K562 (cell line): ENCODE measurements at regions not wholly inside any gene's neighbourhood (a gene's known extent, or its start where the extent isn't known, plus 50 kb on each side); places are given as distances from the start of the nearest gene placed in this dataset.

Experiments used
- ATAC-seq: fragments of 200-7000 bp; cut with Tn5 transposase; 3 replicates; pipeline ENCODE4 v1.9.1; 2020; ENCODE audit warnings: moderate library complexity
- BruUV-seq: library from RNA; stranded (reverse); fragments of 400-500 nt; replicated peaks from 2 replicates; lab custom pipeline; 2021; lab: Mats Ljungman, UMichigan
- CTCF ChIA-PET: fragments of 300-600 bp; formaldehyde crosslinking; extraction: SDS; loops from one replicate; lab custom pipeline; 2021; ENCODE audit warnings: low intra/inter-chr PET ratio; lab: Yijun Ruan, JAX
- POLR2A ChIA-PET: fragments of 300-600, 350-650 bp; sonication (Branson Sonifier 250); formaldehyde crosslinking; extraction: SDS; loops from one replicate; lab custom pipeline; 2021; ENCODE audit warnings: antibody characterized with exemption, inconsistent platforms; lab: Yijun Ruan, JAX
- DNase-seq, 4 experiments: peaks; one replicate each; pipeline versions ENCODE4 v3.0.0 to v3.0.0-alpha.2; 2011 to 2018; ENCODE audit warnings: low spot score in 3 of 4, mixed read lengths in 3 of 4; ENCODE audit errors: extremely low read depth in 1 of 4
- FAIRE-seq: peaks from 2 replicates; lab custom pipeline; 2011; peaks lifted over from hg19 to GRCh38; lab: Jason Lieb, UNC
- H2AFZ ChIP-seq: 2 replicates; pipeline ENCODE4 v1.6.0; 2011; ENCODE audit warnings: low read depth, low read length, control low read depth, inconsistent platforms
- H3K27ac ChIP-seq: fragments of 200-600 bp; 3 replicates; pipeline ENCODE4 v1.8.0; 2011; ENCODE audit warnings: low read depth, mild to moderate bottlenecking, control low read depth, inconsistent platforms, low read length, moderate library complexity, mixed read lengths; ENCODE audit errors: extremely low read depth
- H3K27me3 ChIP-seq, 2 experiments: fragments of 300-600 bp in 1 of 2; 2 replicates in 1 of 2; 3 replicates in 1 of 2; pipeline versions ENCODE4 v1.6.0 to v1.8.0; 2011; ENCODE audit warnings: inconsistent platforms in 2 of 2, low read length in 2 of 2, mild to moderate bottlenecking in 1 of 2, mixed read lengths in 1 of 2, moderate library complexity in 1 of 2; ENCODE audit not compliant: control insufficient read depth in 2 of 2, insufficient read depth in 2 of 2
- H3K36me3 ChIP-seq: fragments of 300-600 bp; 3 replicates; pipeline ENCODE4 v1.8.0; 2011; ENCODE audit warnings: mild to moderate bottlenecking, low read length, inconsistent platforms; ENCODE audit not compliant: control insufficient read depth, insufficient read depth
- H3K4me1 ChIP-seq, 2 experiments: fragments of 200-600 bp in 1 of 2; replicated peaks in 1 of 2; 2 replicates in 1 of 2; 3 replicates in 1 of 2; pipeline versions ENCODE4 v1.5.1 to v1.8.0; 2011; ENCODE audit warnings: inconsistent platforms in 2 of 2, low read length in 2 of 2, mild to moderate bottlenecking in 1 of 2, mixed read lengths in 1 of 2, moderate library complexity in 1 of 2; ENCODE audit not compliant: control insufficient read depth in 2 of 2, insufficient read depth in 2 of 2
- H3K4me2 ChIP-seq: 2 replicates; pipeline ENCODE4 v1.6.1; 2011; ENCODE audit warnings: low read length, control low read depth, inconsistent platforms, mixed read lengths; ENCODE audit not compliant: insufficient read depth
- H3K4me3 ChIP-seq: fragments of 200-600 bp; sonication (generic), shearing (Covaris generic); 2 replicates; pipeline ENCODE4 v1.5.1; 2016; ENCODE audit warnings: control low read depth, inconsistent platforms
- H3K79me2 ChIP-seq: fragments of 200-600 bp; 3 replicates; pipeline ENCODE4 v1.8.0; 2011; ENCODE audit warnings: low read length, inconsistent platforms; ENCODE audit not compliant: control insufficient read depth, insufficient read depth
- H3K9ac ChIP-seq, 2 experiments: 2 replicates each; pipeline versions ENCODE4 v1.6.0 to v1.6.1; 2011; ENCODE audit warnings: low read depth in 2 of 2, low read length in 2 of 2, control low read depth in 1 of 2, inconsistent platforms in 1 of 2, mild to moderate bottlenecking in 1 of 2, mixed read lengths in 1 of 2; ENCODE audit not compliant: insufficient read depth in 1 of 2
- H3K9me1 ChIP-seq: one replicate; pipeline ENCODE4 v1.6.0; 2011; ENCODE audit warnings: inconsistent platforms, mild to moderate bottlenecking, low read length, moderate library complexity; ENCODE audit not compliant: control insufficient read depth, insufficient read depth
- H3K9me3 ChIP-seq: replicated peaks from 2 replicates; pipeline ENCODE4 v1.5.1; 2011; ENCODE audit warnings: low read depth, low read length, inconsistent platforms; ENCODE audit not compliant: control insufficient read depth, insufficient read depth
- H4K20me1 ChIP-seq: replicated peaks from 2 replicates; pipeline ENCODE4 v1.6.1; 2011; ENCODE audit warnings: low read length, inconsistent platforms, mixed read lengths; ENCODE audit not compliant: control insufficient read depth, insufficient read depth
- AFF4 ChIP-seq: sonication (generic); formaldehyde crosslinking; IDR thresholded peaks from 2 replicates; pipeline ENCODE4 v1.8.0; 2023; ENCODE audit warnings: mild to moderate bottlenecking, missing genetic modification reagents
- CREB5 ChIP-seq: fragments of 250-450 bp; sonication (Bioruptor Pico); IDR thresholded peaks from 2 replicates; pipeline ENCODE4 v1.5.0; 2020; ENCODE audit warnings: mild to moderate bottlenecking
- ETV1 ChIP-seq: fragments of 450-650 bp; conservative IDR thresholded peaks from 2 replicates; pipeline ENCODE4 v1.6.1; 2016; ENCODE audit warnings: missing genetic modification characterization, control low read depth, low read depth, missing compliant biosample characterization
- GABPB1 ChIP-seq: sonication (generic); formaldehyde crosslinking; IDR thresholded peaks from 2 replicates; pipeline ENCODE4 v1.8.0; 2022; ENCODE audit warnings: mild to moderate bottlenecking, missing genetic modification reagents
- NFIX ChIP-seq: fragments of 250-450 bp; sonication (Bioruptor Pico); IDR thresholded peaks from 2 replicates; pipeline ENCODE4 v1.4.0; 2020; ENCODE audit warnings: low read depth, mild to moderate bottlenecking, moderate library complexity
- POLR2G ChIP-seq: fragments of 200-400 bp; formaldehyde crosslinking; IDR thresholded peaks from 2 replicates; pipeline ENCODE4 v1.6.1; 2017; ENCODE audit warnings: low read depth, mild to moderate bottlenecking, antibody characterized with exemption, low read length, moderate library complexity
- PPARD ChIP-seq: fragments of 250-450 bp; sonication (Bioruptor Pico); IDR thresholded peaks from 2 replicates; pipeline ENCODE4 v1.8.0; 2022; ENCODE audit warnings: inconsistent platforms, mild to moderate bottlenecking, moderate library complexity
- ZNF3 ChIP-seq: fragments of 250-450 bp; sonication (Bioruptor Pico); IDR thresholded peaks from 2 replicates; pipeline ENCODE4 v1.5.0; 2021; ENCODE audit warnings: mild to moderate bottlenecking, moderate library complexity
- ZNF57 ChIP-seq: fragments of 450-650 bp; formaldehyde crosslinking; IDR thresholded peaks from 2 replicates; pipeline ENCODE4 v1.4.0; 2020; ENCODE audit warnings: mild to moderate bottlenecking, moderate library complexity
- WGBS: fragments of 100-300 bp; shearing (Covaris generic); methylation state at CpG from one replicate; pipeline ENCODE4 v1.1.6; 2016; ENCODE audit warnings: low coverage, mixed read lengths; ENCODE audit not compliant: insufficient coverage; ENCODE audit errors: missing lambda C conversion rate; 5-methylcytosine and 5-hydroxymethylcytosine counted together
- in situ Hi-C: fragments of 300-500 bp; cut with MboI; formaldehyde crosslinking; loops from 4 replicates; pipeline ENCODE4 v1.15.0; 2018; ENCODE audit warnings: inconsistent platforms, mixed read lengths
- intact Hi-C: fragments of 100-400 bp; cut with micrococcal nuclease; formaldehyde crosslinking; loops from 2 replicates; pipeline ENCODE4 v1.14.2; 2022

GRCh38 chr22:34000879-34001526 lies 80.7 kb upstream of the LARGE1 start:
- H3K4me3 ChIP-seq: no peak overlapping the region
- WGBS: 0% methylated on average over 2 of the region's 2 CpGs
- no peaks in the 10 kb centered on the region for H3K36me3 ChIP-seq
- DNase-seq: no peak
- in situ Hi-C loops (no loop called here), intact Hi-C loops (no loop called here)
- no peak overlapping the region for H3K27ac ChIP-seq
- no peaks in the 10 kb centered on the region for H3K27me3 ChIP-seq
- no peaks in the 10 kb centered on the region for H4K20me1 ChIP-seq
- ChIA-PET CTCF (no interaction called here), POLR2A (interaction anchor here (0.6 kb wide), 1 partner anchor 404 kb away, joined by 3 read pairs; no protein-coding TSS in a partner anchor)
- no peak for FAIRE-seq
- BruUV-seq: no TSS peak
- no peaks in the 10 kb centered on the region for H3K4me1 ChIP-seq
- H2AFZ ChIP-seq: no peak overlapping the region
- no peaks in the 10 kb centered on the region for H3K9me1 ChIP-seq
- no peaks in the 10 kb centered on the region for H3K9me3 ChIP-seq
- TF ChIP-seq NFIX (CRISPR knock-in tag): no peak
- TF ChIP-seq ZNF3 (CRISPR knock-in tag): no peak
- no peak for TF ChIP-seq ETV1
- TF ChIP-seq AFF4: no peak
- TF ChIP-seq GABPB1: no peak
- TF ChIP-seq ZNF57 (CRISPR knock-in tag): no peak
- no peak for TF ChIP-seq POLR2G
- no peak for TF ChIP-seq CREB5
- TF ChIP-seq PPARD (CRISPR knock-in tag): no peak
- H3K9ac ChIP-seq: no peak overlapping the region
- no peak for ATAC-seq
- H3K79me2 ChIP-seq: no peaks in the 10 kb centered on the region
- no peak overlapping the region for H3K4me2 ChIP-seq
